H1 (cell line): ENCODE measurements at regions not wholly inside any gene's neighbourhood (a gene's known extent, or its start where the extent isn't known, plus 50 kb on each side); places are given as distances from the start of the nearest gene placed in this dataset.
"Not testable (repeated sequence)": the region's sequence is repeated elsewhere in the genome, so short reads cannot be mapped to it uniquely, and the experiment has no call there.

Experiments
- CTCF ChIA-PET: fragments of 300-600 bp; sonication (Branson Sonifier 250); formaldehyde crosslinking; loops from one replicate; lab custom pipeline; 2021; ENCODE audit not compliant: partially characterized antibody; lab: Charles Lee
- POLR2A ChIA-PET: fragments of 300-600 bp; sonication (Branson Sonifier 250); formaldehyde crosslinking; loops from one replicate; lab custom pipeline; 2021; ENCODE audit warnings: inconsistent platforms; ENCODE audit not compliant: partially characterized antibody; lab: Charles Lee
- DNase-seq, 2 experiments: peaks; one replicate each; pipeline versions ENCODE4 v3.0.0 to v3.0.0-alpha.2; 2010 to 2022; ENCODE audit warnings: low spot score in 2 of 2, low read depth in 1 of 2, mixed read lengths in 1 of 2
- FAIRE-seq: peaks from 2 replicates; lab custom pipeline; 2011; peaks lifted over from hg19 to GRCh38; lab: Jason Lieb, UNC
- H2AFZ ChIP-seq: 2 replicates; pipeline ENCODE4 v1.8.1; 2012; ENCODE audit warnings: low read length, inconsistent platforms
- H2AK5ac ChIP-seq: 2 replicates; pipeline ENCODE4 v1.6.1; 2013; ENCODE audit warnings: low read depth, low read length
- H2BK120ac ChIP-seq: replicated peaks from 2 replicates; pipeline ENCODE3; 2013; ENCODE audit warnings: low read depth, low read length, inconsistent platforms
- H2BK12ac ChIP-seq: 2 replicates; pipeline ENCODE4 v1.6.1; 2013; ENCODE audit warnings: low read depth, low read length
- H2BK15ac ChIP-seq: 2 replicates; pipeline ENCODE4 v1.6.1; 2013; ENCODE audit warnings: low read length
- H2BK20ac ChIP-seq: 2 replicates; pipeline ENCODE4 v1.6.1; 2013; ENCODE audit warnings: low read length
- H2BK5ac ChIP-seq: 2 replicates; pipeline ENCODE4 v1.6.1; 2013; ENCODE audit warnings: low read depth, low read length
- H3K14ac ChIP-seq: 2 replicates; pipeline ENCODE4 v1.6.1; 2013; ENCODE audit warnings: inconsistent platforms; ENCODE audit not compliant: insufficient read length
- H3K18ac ChIP-seq: 2 replicates; pipeline ENCODE4 v1.6.1; 2013; ENCODE audit warnings: low read length; ENCODE audit errors: extremely low read depth
- H3K23ac ChIP-seq: 2 replicates; pipeline ENCODE4 v1.6.1; 2013; ENCODE audit warnings: inconsistent platforms; ENCODE audit not compliant: insufficient read length
- H3K23me2 ChIP-seq: 2 replicates; pipeline ENCODE4 v1.6.1; 2013; ENCODE audit warnings: low read depth, low read length
- H3K27ac ChIP-seq: 2 replicates; pipeline ENCODE4 v1.6.1; 2011; ENCODE audit warnings: low read depth, low read length, inconsistent platforms
- H3K27me3 ChIP-seq, 4 experiments: replicated peaks in 1 of 4; 1 replicate in 1 of 4; 2 replicates in 3 of 4; pipeline versions ENCODE4 v1.6.1 to v1.8.1; 2011 to 2013; ENCODE audit warnings: low read length in 3 of 4, mild to moderate bottlenecking in 3 of 4, inconsistent platforms in 2 of 4, mixed read lengths in 2 of 4, moderate library complexity in 1 of 4; ENCODE audit not compliant: control insufficient read depth in 3 of 4, insufficient read depth in 3 of 4; ENCODE audit errors: extremely low read depth in 1 of 4
- H3K36me3 ChIP-seq, 4 experiments: 2 replicates each; pipeline versions ENCODE4 v1.6.1 to v1.8.1; 2011 to 2013; ENCODE audit warnings: mild to moderate bottlenecking in 4 of 4, low read length in 3 of 4, moderate library complexity in 2 of 4, control low read depth in 1 of 4, inconsistent platforms in 1 of 4; ENCODE audit not compliant: insufficient read depth in 4 of 4, control insufficient read depth in 2 of 4
- H3K4ac ChIP-seq: replicated peaks from 2 replicates; pipeline ENCODE3; 2013; ENCODE audit warnings: low read length, low read depth, mixed read lengths, inconsistent platforms; ENCODE audit not compliant: insufficient read length
- H3K4me1 ChIP-seq, 4 experiments: replicated peaks in 1 of 4; 1 replicate in 1 of 4; 2 replicates in 3 of 4; pipeline versions ENCODE4 v1.6.1 to v1.8.1; 2011 to 2013; ENCODE audit warnings: low read length in 3 of 4, inconsistent platforms in 2 of 4, mixed read lengths in 1 of 4; ENCODE audit not compliant: insufficient read depth in 4 of 4, control insufficient read depth in 3 of 4
- H3K4me2 ChIP-seq, 2 experiments: 2 replicates each; pipeline versions ENCODE4 v1.6.1 to v1.8.1; 2011 to 2013; ENCODE audit warnings: low read depth in 2 of 2, low read length in 2 of 2, control low read depth in 1 of 2, inconsistent platforms in 1 of 2, mild to moderate bottlenecking in 1 of 2; ENCODE audit not compliant: insufficient read depth in 1 of 2
- H3K4me3 ChIP-seq, 4 experiments: fragments of 200-600, 300-600 bp in 1 of 4; sonication (generic), shearing (Covaris generic), sonication (Bioruptor Twin) in 1 of 4; 2 replicates each; pipeline versions ENCODE4 v1.5.1 to v1.8.1; 2011 to 2016; ENCODE audit warnings: low read length in 4 of 4, low read depth in 3 of 4, control low read depth in 2 of 4, inconsistent platforms in 2 of 4, mild to moderate bottlenecking in 2 of 4, mixed read lengths in 1 of 4, moderate library complexity in 1 of 4; ENCODE audit not compliant: insufficient read depth in 2 of 4; ENCODE audit errors: extremely low read depth in 1 of 4
- H3K56ac ChIP-seq: replicated peaks from 2 replicates; pipeline ENCODE3; 2013; ENCODE audit warnings: low read depth, mild to moderate bottlenecking, mixed read lengths, low read length, inconsistent platforms; ENCODE audit not compliant: insufficient read length
- H3K79me1 ChIP-seq: 2 replicates; pipeline ENCODE4 v1.6.1; 2013; ENCODE audit warnings: low read depth, low read length, control low read depth
- H3K79me2 ChIP-seq, 2 experiments: 2 replicates each; pipeline versions ENCODE4 v1.6.1 to v1.8.1; 2012 to 2013; ENCODE audit warnings: low read length in 2 of 2, mild to moderate bottlenecking in 2 of 2, inconsistent platforms in 1 of 2; ENCODE audit not compliant: insufficient read depth in 2 of 2, control insufficient read depth in 1 of 2
- H3K9ac ChIP-seq, 4 experiments: replicated peaks in 1 of 4; 1 replicate in 1 of 4; 2 replicates in 3 of 4; pipeline versions ENCODE4 v1.6.1 to v1.8.1; 2011 to 2013; ENCODE audit warnings: low read depth in 3 of 4, low read length in 3 of 4, control low read depth in 2 of 4, mild to moderate bottlenecking in 2 of 4, moderate library complexity in 2 of 4, inconsistent platforms in 1 of 4; ENCODE audit errors: extremely low read depth in 1 of 4
- H3K9me3 ChIP-seq, 2 experiments: 2 replicates each; pipeline versions ENCODE4 v1.6.1 to v1.8.1; 2012 to 2013; ENCODE audit warnings: mild to moderate bottlenecking in 2 of 2, moderate library complexity in 2 of 2, control low read depth in 1 of 2, inconsistent platforms in 1 of 2, low read depth in 1 of 2, low read length in 1 of 2, mixed read lengths in 1 of 2; ENCODE audit not compliant: insufficient read depth in 2 of 2
- H4K20me1 ChIP-seq, 2 experiments: replicated peaks in 1 of 2; 2 replicates each; pipeline versions ENCODE3 to v1.8.1; 2011 to 2013; ENCODE audit warnings: inconsistent platforms in 2 of 2, low read length in 2 of 2, mild to moderate bottlenecking in 1 of 2; ENCODE audit not compliant: insufficient read depth in 2 of 2, control insufficient read depth in 1 of 2
- H4K5ac ChIP-seq: 2 replicates; pipeline ENCODE4 v1.6.1; 2013; ENCODE audit warnings: low read length, low read depth, mixed read lengths, inconsistent platforms; ENCODE audit not compliant: insufficient read length
- H4K8ac ChIP-seq: 2 replicates; pipeline ENCODE4 v1.8.0; 2013; ENCODE audit warnings: mild to moderate bottlenecking, moderate library complexity, low read length, inconsistent platforms; ENCODE audit not compliant: insufficient read depth; ENCODE audit errors: extremely low read depth
- H4K91ac ChIP-seq: replicated peaks from 2 replicates; pipeline ENCODE3; 2013; ENCODE audit warnings: low read length, mixed read lengths, inconsistent platforms; ENCODE audit not compliant: insufficient read length
- WGBS, 2 experiments: shearing (Covaris generic) in 1 of 2; methylation state at CpG; one replicate each; pipeline versions ENCODE4 v1.1.6 to v1.1.7; 2013 to 2015; ENCODE audit warnings: low lambda C conversion rate in 2 of 2, mixed read lengths in 2 of 2, inconsistent platforms in 1 of 2, low coverage in 1 of 2, missing lambda C conversion rate in 1 of 2; ENCODE audit not compliant: insufficient replicate concordance in 2 of 2, insufficient coverage in 1 of 2, insufficient read length in 1 of 2; ENCODE audit errors: extremely low coverage in 1 of 2, missing lambda C conversion rate in 1 of 2; 5-methylcytosine and 5-hydroxymethylcytosine counted together

- CTCF ChIA-PET, H2AFZ ChIP-seq, H3K9ac ChIP-seq, H2AK5ac ChIP-seq, H3K23me2 ChIP-seq, H3K18ac ChIP-seq, H2BK5ac ChIP-seq, H3K4me2 ChIP-seq, H3K27me3 ChIP-seq, H3K4me3 ChIP-seq, H4K20me1 ChIP-seq, H3K79me2 ChIP-seq, FAIRE-seq, H2BK12ac ChIP-seq, H3K4me1 ChIP-seq, H4K91ac ChIP-seq, H4K5ac ChIP-seq, H3K56ac ChIP-seq, H3K79me1 ChIP-seq, H3K4ac ChIP-seq, H2BK20ac ChIP-seq, POLR2A ChIA-PET, DNase-seq, H3K14ac ChIP-seq, H2BK120ac ChIP-seq, H3K27ac ChIP-seq, H2BK15ac ChIP-seq, H4K8ac ChIP-seq, H3K36me3 ChIP-seq, H3K23ac ChIP-seq: not testable (repeated sequence)
- 87% methylated on average over 2 of the region's 5 CpGs; no CpG with 5 or more reads in 1 of the 2 experiments for WGBS, 2 experiments
- peaks cover 27 to 31% of the 10 kb centered on the region in 2 experiments; a peak in 3 of 4 replicates for H3K9me3 ChIP-seq
These were observed 149.4 kb upstream of the MRPS22 start for GRCh38 chr3:139194421-139194820.

- peaks cover 27 to 31% of the 10 kb centered on the region in 2 experiments; a peak in 3 of 4 replicates for H3K9me3 ChIP-seq
- H3K27ac ChIP-seq, H3K9ac ChIP-seq, H3K23ac ChIP-seq, H3K4me3 ChIP-seq, H2BK5ac ChIP-seq, H4K20me1 ChIP-seq, H4K91ac ChIP-seq, H4K5ac ChIP-seq, CTCF ChIA-PET, H2BK12ac ChIP-seq, H3K4ac ChIP-seq, H2AK5ac ChIP-seq, H3K79me2 ChIP-seq, H3K36me3 ChIP-seq, H2BK20ac ChIP-seq, H2BK15ac ChIP-seq, H3K4me1 ChIP-seq, H3K23me2 ChIP-seq, H3K79me1 ChIP-seq, H2BK120ac ChIP-seq, H2AFZ ChIP-seq, FAIRE-seq, H3K56ac ChIP-seq, H3K18ac ChIP-seq, H3K4me2 ChIP-seq, H3K14ac ChIP-seq, DNase-seq, POLR2A ChIA-PET, H3K27me3 ChIP-seq, H4K8ac ChIP-seq: not testable (repeated sequence)
- WGBS, 2 experiments, result 84% methylated on average over 9 of the region's 10 CpGs; no CpG with 5 or more reads in 1 of the 2 experiments
These were observed 147.7 kb upstream of the MRPS22 start for GRCh38 chr3:139196146-139196545.
